Spleen (tissue), 11 donors: ENCODE measurements at regions not wholly inside any gene's neighbourhood (a gene's known extent, or its start where the extent isn't known, plus 50 kb on each side); places are given as distances from the start of the nearest gene placed in this dataset.
"Not testable (repeated sequence)": the region's sequence is repeated elsewhere in the genome, so short reads cannot be mapped to it uniquely, and the experiment has no call there.

Experiments used
- DNase-seq: peaks from one replicate; pipeline ENCODE4 v3.0.0-alpha.2; 2020
- H3K27ac ChIP-seq, 8 donors: fragments of 200-600 bp; sonication (generic) in 7 of 8; 1 replicate in 4 of 8; 2 replicates in 4 of 8; pipeline versions ENCODE4 v1.5.0 to v1.8.0; 2016 to 2021; ENCODE audit warnings: inconsistent platforms in 4 of 8, mild to moderate bottlenecking in 4 of 8, moderate library complexity in 1 of 8
- H3K27me3 ChIP-seq, 7 donors: fragments of 200-600 bp; sonication (generic) in 6 of 7; replicated peaks in 1 of 7; 1 replicate in 4 of 7; 2 replicates in 3 of 7; pipeline versions ENCODE4 v1.5.0 to v1.8.0; 2016 to 2021; ENCODE audit warnings: inconsistent platforms in 3 of 7, mild to moderate bottlenecking in 1 of 7
- H3K36me3 ChIP-seq, 6 donors: fragments of 200-600 bp; sonication (generic) in 5 of 6; 1 replicate in 4 of 6; 2 replicates in 2 of 6; pipeline versions ENCODE4 v1.5.0 to v1.8.0; 2016 to 2021; ENCODE audit warnings: inconsistent platforms in 2 of 6
- H3K4me1 ChIP-seq, 6 donors: fragments of 200-600 bp; sonication (generic) in 5 of 6; 1 replicate in 3 of 6; 2 replicates in 3 of 6; pipeline versions ENCODE4 v1.5.0 to v1.8.0; 2016 to 2021; ENCODE audit warnings: inconsistent platforms in 3 of 6
- H3K4me3 ChIP-seq, 8 donors: fragments of 200-600 bp; sonication (generic) in 7 of 8; 1 replicate in 4 of 8; 2 replicates in 4 of 8; pipeline versions ENCODE4 v1.5.0 to v1.8.0; 2016 to 2021; ENCODE audit warnings: inconsistent platforms in 4 of 8, mild to moderate bottlenecking in 4 of 8, moderate library complexity in 2 of 8
- H3K9me3 ChIP-seq, 8 donors: fragments of 200-600 bp; sonication (generic) in 7 of 8; 1 replicate in 4 of 8; 2 replicates in 4 of 8; pipeline versions ENCODE4 v1.5.0 to v1.8.0; 2016 to 2021; ENCODE audit warnings: inconsistent platforms in 4 of 8
- POLR2A ChIP-seq, 3 donors: fragments of 450-650 bp; IDR thresholded peaks; one replicate each; pipeline ENCODE4 v1.5.1; 2017; ENCODE audit warnings: antibody characterized with exemption in 3 of 3, mild to moderate bottlenecking in 1 of 3
- POLR2AphosphoS5 ChIP-seq, 3 donors: sonication (generic); formaldehyde crosslinking; IDR thresholded peaks; one replicate each; pipeline ENCODE4 v1.5.1; 2017; ENCODE audit warnings: antibody characterized with exemption in 3 of 3
- WGBS, 5 donors: extraction: QIAGEN DNeasy Blood & Tissue Kit in 3 of 5; methylation state at CpG; one replicate each; pipeline versions ENCODE4 v1.1.5 to v1.1.7; 2013 to 2018; 5-methylcytosine and 5-hydroxymethylcytosine counted together
- intact Hi-C: fragments of 100-400 bp; cut with DNase I; formaldehyde crosslinking; loops from one replicate; pipeline ENCODE4 v1.15.0; 2023; ENCODE audit warnings: low total_unique reads
- TF ChIP-seq, protein P1 (sequence below), 11 experiments: fragments of 200-600 bp in 7 of 11; fragments of 450-650 bp in 4 of 11; sonication (generic) in 4 of 11; IDR thresholded peaks in 8 of 11; conservative IDR thresholded peaks in 3 of 11; 1 replicate in 7 of 11; 2 replicates in 4 of 11; pipeline versions ENCODE4 v1.4.0 to v1.8.0; 2016 to 2021; ENCODE audit warnings: antibody characterized with exemption in 11 of 11, inconsistent platforms in 4 of 11, mild to moderate bottlenecking in 1 of 11
- donor health status: healthy with polysubstance abuse.
- donor health status: DM: no; HTN: no; CAD: no; lungs with moderate emphysema.
- donor health status: DM: no; HTN: no; CAD: no.
- donor health status: Bipolar disorder and iron deficiency.
- donor health status: healthy.
- donor health status: DM: no; HTN: no; CAD: no.
- donor health status: DM: yes; HTN: yes; CAD: no.

GRCh38 chr3:144488927-144489326 is 517.3 kb downstream of the DIPK2A start:
- H3K36me3 ChIP-seq = no peaks in the 10 kb centered on the region
- H3K27ac ChIP-seq = no peak overlapping the region
- H3K4me1 ChIP-seq = no peaks in the 10 kb centered on the region
- DNase-seq = no peak
- no peaks in the 10 kb centered on the region for H3K27me3 ChIP-seq
- no peaks in the 10 kb centered on the region for H3K9me3 ChIP-seq
- no peak for TF ChIP-seq POLR2A (IDR thresholded peaks at IDR 0.05)
- TF ChIP-seq, protein P1, sequence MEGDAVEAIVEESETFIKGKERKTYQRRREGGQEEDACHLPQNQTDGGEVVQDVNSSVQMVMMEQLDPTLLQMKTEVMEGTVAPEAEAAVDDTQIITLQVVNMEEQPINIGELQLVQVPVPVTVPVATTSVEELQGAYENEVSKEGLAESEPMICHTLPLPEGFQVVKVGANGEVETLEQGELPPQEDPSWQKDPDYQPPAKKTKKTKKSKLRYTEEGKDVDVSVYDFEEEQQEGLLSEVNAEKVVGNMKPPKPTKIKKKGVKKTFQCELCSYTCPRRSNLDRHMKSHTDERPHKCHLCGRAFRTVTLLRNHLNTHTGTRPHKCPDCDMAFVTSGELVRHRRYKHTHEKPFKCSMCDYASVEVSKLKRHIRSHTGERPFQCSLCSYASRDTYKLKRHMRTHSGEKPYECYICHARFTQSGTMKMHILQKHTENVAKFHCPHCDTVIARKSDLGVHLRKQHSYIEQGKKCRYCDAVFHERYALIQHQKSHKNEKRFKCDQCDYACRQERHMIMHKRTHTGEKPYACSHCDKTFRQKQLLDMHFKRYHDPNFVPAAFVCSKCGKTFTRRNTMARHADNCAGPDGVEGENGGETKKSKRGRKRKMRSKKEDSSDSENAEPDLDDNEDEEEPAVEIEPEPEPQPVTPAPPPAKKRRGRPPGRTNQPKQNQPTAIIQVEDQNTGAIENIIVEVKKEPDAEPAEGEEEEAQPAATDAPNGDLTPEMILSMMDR (IDR thresholded peaks at IDR 0.05 in 8 of 11, conservative IDR thresholded peaks at IDR 0.05 in 3 of 11) = no peak
- no peak for TF ChIP-seq POLR2AphosphoS5 (IDR thresholded peaks at IDR 0.05)
- H3K4me3 ChIP-seq = no peak overlapping the region
- intact Hi-C loops = no loop called here

DNA sequence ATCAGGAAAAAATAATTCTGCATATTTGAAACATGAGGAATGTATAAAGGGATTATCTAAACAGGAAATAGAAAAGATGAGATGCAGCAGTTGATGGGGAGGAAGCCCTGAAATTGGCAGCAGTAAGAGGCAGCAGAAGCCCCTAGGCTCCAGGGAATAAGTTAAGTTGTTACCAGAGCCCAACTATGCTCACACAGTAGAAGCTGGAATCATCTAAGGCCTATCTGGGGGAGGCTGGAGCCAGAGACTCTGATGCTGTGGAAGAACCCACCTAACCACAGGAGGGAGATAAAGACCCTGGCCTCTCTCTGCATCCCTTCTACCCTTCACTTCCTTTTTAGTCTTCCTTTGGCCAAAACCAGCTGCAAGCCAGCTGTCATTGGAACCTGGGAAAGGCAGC is 519.7 kb downstream of the DIPK2A start:
- Histone ChIP-seq H3K4me3 (no peak overlapping the region), H3K27me3 (no peaks in the 10 kb centered on the region), H3K27ac (no peak overlapping the region), H3K36me3 (no peaks in the 10 kb centered on the region), H3K9me3 (no peaks in the 10 kb centered on the region), H3K4me1 (no peaks in the 10 kb centered on the region)
- TF ChIP-seq POLR2AphosphoS5 (IDR thresholded peaks at IDR 0.05) (no peak), POLR2A (IDR thresholded peaks at IDR 0.05) (no peak)
- TF ChIP-seq, protein P1 (IDR thresholded peaks at IDR 0.05 in 8 of 11, conservative IDR thresholded peaks at IDR 0.05 in 3 of 11) = no peak
- intact Hi-C loops = no loop called here
- no peak for DNase-seq

DNA sequence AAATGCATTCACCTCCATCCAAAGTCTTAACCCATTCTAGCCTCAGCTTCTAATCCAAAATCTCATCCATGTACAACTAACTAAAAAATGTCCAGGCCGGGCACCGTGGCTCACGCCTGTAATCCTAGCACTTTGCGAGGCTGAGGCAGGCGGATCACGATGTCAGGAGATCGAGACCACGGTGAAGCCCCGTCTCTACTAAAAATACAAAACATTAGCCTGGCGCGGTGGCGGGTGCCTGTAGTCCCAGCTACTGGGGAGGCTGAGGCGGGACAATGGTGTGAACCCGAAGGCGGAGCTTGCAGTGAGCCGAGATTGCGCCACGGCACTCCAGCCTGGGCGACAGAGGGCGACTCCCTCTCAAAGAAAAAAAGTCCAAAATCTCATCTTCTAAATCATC is 523.0 kb downstream of the DIPK2A start:
- H3K4me1 ChIP-seq, H3K27me3 ChIP-seq: not testable (repeated sequence)
- 89 to 97% (median 91%) methylated on average over 20 of the region's 20 CpGs for WGBS, 5 donors

GRCh38 chr3:144496141-144496835 is 524.7 kb downstream of the DIPK2A start:
- intact Hi-C loops = no loop called here
- H3K9me3 ChIP-seq = no peaks in the 10 kb centered on the region
- 62 to 78% (median 73%) methylated on average over 4 of the region's 4 CpGs for WGBS, 5 donors

More for the DNA sequence above, 523.0 kb downstream of the DIPK2A start:
- H3K4me3 ChIP-seq, H3K9me3 ChIP-seq, intact Hi-C loops, H3K27ac ChIP-seq, DNase-seq, H3K36me3 ChIP-seq: not testable (repeated sequence)

More at GRCh38 chr3:144496141-144496835, 524.7 kb downstream of the DIPK2A start:
- Histone ChIP-seq H3K27me3 (no peaks in the 10 kb centered on the region), H3K4me3 (no peak overlapping the region), H3K4me1 (no peaks in the 10 kb centered on the region), H3K36me3 (no peaks in the 10 kb centered on the region), H3K27ac (no peak overlapping the region)
- TF ChIP-seq, protein P1 (IDR thresholded peaks at IDR 0.05 in 8 of 11, conservative IDR thresholded peaks at IDR 0.05 in 3 of 11) = no peak
- no peak for DNase-seq
